Activated CD4-positive, alpha-beta T cell treated with anti-CD3 and anti-CD28 coated beads, Interleukin-2, amount 50 U/mL, for 1 hour (primary cell): ENCODE measurements at regions not wholly inside any gene's neighbourhood (a gene's known extent, or its start where the extent isn't known, plus 50 kb on each side); places are given as distances from the start of the nearest gene placed in this dataset.

ENCODE experiments used
- DNase-seq: peaks from one replicate; pipeline ENCODE4 v3.0.0-alpha.2; 2020

DNA sequence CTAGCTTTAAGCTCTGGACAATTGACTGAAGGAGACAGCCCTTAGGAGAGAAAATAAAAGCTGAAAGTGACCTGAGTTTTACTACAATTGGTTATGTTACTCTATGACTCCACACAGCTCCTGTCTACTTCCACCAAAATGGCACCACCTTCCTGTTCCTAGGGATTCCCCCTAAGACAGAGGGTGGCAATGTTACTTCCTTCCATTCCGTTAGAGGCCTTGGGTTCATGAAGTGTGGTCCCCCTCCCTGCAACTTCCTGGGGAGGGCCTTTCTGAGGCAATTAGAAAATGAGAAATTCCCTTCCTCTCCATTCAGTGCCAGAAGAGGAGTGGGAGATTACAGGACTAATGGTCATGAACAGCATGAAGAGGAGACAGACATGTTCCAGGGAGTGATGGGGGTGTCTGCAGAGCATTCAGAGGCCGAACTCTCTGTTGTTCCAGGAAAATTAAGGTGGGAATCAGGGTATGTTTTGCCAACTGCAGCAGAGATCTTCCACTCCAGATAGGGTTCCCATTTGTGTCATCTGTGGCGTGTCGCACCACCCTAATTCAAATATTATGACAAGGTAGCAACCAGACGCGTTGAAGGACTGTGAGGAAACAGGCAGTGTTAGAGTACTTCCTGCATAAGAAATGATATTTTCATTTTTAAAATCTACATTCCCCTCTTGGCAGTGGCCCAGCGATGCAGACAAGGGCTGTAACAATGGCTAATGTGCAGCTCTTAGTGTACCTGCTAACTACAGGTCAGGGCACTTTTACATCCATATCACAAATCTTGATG, 53.1 kb upstream of the TRIM67 start:
- no peak for DNase-seq

DNA sequence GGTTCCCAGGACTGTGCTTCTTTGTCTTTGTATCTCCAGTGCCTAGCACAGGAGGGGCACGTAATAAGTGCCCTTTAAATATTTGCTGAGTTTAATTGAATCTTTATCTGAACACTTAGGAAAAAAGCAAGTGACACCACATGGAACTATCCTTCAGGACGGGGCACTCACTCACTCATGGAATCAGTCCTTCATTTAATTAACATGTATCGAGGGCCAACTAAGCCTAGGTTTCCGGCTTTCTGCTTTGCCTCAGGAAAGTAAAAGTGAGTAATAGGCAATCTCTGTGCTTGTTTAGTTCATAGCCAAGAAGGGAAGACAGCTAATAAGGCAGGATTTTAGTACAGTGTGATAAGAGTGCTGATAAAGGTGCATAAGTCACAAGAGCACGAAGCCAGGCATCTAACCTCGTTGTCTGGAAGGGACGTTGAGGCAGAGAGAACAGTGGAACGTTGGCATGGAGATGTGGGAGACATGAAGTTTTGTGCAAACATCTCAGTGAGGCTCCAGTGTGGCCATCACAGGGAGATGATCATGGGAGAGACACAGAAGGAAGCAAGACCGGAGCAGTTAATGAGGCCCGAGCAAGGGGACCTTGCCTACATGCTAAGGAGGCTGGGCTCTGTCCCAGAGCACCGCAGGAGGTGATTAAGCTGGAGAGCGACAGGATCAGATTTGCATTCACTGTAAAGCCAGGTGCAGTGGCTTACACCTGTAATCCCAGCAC, 54.1 kb upstream of the TRIM67 start:
- no peak for DNase-seq

DNA sequence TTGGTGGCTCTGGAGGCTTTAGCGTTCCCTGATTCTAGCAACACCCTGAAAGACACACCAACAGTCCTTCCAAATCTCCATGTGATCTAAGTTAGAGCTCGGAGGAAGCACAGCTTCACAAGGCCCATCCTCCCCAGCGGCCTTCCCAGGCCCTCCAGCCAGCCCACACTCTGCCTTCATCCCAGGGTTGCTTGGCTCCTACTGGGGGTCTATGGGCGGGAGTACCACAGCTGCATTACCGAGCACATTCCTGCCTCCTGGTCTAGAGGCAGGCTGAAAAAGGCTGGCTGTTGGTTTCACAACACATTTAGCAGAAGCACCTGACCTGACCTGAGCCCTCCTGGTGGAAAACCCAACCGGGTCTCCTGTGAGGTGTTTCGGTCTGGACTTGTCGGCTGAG, 54.7 kb upstream of the TRIM67 start:
- no peak for DNase-seq

DNA sequence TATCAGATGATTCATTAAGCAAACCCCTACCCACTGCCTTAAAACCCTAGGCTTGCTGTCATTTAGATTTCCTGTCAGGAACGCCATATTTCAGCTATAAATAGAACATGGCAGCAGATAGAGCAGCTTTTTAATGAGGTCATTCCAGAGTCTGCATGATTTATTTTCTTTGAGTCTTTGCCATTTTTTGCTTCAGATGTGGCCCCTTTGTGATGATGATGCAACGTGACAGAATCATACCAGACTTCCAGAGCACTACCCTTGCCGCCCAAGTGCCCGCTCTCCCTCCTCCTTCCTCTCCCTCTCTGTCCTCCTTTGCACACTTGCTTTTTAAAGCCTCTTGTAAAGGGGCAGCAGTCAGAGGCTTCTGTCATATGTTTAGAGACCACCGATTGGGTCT, 55.5 kb upstream of the TRIM67 start:
- no peak for DNase-seq

DNA sequence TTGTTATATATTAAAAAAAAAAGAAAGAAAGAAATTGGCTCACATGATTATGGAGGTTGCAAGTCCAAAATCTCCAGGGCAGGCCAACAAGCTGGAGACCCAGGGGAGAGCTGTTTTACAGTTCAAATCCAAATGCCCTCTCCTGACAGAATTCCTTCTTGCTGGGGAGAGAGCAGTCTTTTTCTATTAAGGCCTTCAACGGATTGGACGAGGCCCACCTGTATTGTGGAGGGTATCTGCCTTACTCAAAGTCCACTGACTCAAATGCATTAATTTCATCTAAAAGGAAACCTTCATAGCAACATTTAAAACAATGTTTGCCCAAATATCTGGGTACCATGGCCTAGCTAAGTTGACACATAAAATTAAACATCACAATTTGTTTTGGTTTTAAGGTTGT, 56.9 kb upstream of the TRIM67 start:
- DNase-seq, result no peak

DNA sequence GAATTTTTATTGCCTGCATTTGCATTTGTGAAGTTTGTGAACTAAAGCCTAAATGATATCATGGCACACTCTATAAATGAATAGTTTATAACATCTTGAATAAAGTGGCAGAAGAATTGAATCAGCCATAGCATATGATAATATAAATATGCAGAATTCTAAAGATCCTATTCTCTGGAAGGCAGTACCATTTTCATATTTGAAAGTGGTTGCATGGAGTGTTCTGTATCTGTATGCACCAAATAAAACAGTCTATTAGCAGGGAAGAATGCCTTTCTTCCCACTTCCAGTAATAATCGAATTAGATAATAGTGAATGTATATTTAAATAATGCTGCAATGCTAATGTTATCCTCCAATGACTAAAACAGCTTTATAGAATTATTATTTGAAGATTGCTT, 57.9 kb upstream of the TRIM67 start:
- DNase-seq, result no peak

DNA sequence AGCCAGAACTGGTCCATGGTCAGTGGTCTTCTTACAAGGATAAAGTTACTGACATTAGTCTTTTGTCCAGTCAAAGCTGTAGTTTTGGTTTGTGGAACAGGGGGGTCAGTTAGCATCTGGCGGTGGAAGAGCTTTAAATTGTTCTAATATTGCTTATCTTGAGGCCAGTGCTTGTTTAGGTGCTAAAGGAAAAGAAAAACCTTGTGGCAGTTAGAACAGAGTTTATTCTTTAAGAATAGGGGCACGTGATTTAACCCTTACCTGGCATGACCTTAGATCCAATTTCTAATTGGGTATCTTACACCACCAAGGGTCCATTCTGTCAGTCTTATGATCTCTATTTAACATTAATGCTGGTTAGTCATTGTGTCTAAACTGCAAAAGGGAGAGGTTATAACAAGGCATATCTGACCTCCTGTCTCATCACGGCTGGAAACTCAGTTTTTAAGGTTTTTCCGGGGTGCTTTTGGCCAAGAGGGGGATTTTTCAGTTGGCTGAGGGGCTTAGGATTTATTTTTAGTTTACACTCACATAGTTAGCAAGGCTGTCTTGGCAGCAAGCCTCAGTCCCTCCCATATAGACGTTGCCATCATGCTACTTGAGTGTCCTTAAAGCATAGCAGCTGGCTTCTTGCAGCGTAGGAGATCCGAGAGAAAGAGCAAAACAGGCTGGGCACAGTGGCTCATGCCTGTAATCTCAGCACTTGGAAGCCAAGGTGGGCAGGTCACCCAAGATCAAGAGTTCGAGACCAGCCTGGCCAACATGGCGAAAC, 60.1 kb upstream of the FAM89A start:
- no peak for DNase-seq

DNA sequence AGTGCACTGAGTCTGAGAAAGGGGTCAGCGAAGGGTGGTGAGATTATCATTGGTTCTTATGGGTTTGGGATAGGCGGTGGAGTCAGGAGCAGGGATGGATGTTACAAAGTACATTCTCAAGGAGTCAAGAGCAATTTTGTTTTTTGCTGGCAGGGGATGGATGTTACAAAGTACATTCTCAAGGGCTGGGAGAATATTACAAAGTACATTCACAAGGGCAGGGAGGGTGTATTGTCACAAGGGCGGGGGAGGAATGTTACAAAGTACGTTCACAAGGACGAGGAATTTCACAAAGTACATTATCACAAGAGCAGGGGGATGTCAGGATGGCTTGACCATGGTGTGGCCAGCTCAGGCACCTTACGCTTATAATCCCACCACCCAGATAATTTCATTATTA, 59.3 kb upstream of the FAM89A start:
- no peak for DNase-seq

DNA sequence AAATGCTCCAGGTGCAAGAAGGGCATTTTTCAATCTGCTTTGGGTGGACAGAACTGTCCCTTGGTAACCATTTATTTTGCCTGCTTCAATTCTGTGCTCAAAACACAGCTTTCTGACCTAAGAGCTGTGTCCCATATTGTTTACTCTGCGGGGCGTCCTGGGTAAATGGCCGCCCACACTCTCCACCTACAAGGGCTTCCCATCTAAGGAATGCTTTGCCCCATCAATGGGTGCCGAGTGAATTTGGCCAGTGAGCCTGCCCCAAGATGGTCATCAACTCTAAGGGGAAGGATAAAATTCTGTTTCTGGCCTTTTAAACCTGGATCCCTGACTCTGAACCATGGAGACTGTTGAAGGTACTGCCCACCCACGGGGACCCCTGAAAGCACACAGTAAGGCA, 55.5 kb upstream of the FAM89A start:
- no peak for DNase-seq

DNA sequence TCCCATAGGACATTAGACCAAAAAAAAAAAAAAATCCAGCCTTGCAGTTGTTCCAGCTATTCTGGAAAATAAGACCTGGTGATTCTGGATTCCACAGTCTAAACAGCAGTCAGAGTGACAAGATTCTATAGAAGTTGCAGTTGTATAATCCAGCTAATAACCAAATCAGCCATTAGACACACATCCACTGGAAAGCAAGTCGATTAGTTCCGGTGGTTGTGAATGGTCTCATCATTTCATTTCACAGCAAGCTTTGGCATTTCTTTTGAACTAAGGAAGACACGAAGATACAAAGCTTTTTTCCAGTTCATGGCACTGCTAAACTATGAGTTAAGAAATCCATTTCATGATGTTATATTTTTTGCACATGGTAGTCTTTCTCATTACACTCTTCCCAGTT, 54.4 kb upstream of the FAM89A start:
- DNase-seq, result no peak

DNA sequence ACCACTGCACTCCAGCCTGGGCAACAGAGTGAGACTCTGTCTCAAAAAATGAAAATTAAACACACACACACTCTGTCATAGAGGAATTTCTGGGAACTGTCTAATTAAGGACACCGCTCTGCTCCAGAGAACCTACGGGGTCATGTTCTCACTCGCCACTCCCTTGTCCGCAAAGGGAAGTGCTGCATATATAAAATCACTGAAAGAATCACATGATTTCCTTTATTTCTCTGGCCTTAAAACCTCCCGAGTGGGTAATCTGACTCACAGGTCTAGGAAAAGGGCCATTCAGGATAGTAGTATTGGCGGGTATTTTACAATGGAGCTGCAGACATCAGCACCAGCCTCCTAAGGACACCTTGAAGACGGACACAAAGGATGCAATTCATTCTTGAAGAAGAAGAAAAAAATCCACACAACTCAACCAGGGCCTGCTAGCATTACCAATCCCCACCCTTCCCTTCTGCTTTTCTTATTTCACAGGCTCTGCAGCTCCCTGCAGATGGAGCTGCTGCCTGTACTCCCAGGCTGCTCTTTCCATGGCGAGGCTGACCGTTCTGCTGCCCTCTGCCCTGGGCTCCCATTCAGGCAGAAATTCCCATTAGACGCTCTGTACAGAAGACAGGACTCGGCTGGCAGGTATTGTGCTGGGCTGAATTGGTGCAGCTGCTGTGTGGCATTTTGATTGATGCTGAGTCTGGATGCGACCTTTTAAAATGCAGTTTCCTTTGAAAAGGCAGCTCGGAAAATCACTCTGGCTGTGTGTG, 53.3 kb upstream of the FAM89A start:
- DNase-seq, result no peak

DNA sequence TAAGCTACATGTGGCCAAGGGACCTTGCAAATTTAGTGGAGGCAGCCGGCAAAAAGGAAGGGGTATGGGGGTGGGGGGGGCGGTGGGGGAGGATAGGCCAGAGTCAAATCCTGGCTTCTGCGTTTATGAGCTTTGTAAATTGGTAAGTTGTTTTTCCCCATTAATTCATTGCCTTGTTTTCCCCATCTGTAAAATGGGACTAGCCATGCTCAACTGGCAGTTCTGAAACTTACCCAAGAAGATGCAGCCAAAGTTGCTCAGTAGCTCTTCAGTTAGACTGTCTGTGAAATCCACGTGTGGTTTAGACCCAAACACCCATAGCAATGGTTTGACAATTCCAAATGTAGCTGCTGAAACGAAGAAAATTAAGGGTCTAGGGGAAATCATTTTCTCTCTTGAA, 52.3 kb upstream of the FAM89A start:
- no peak for DNase-seq

DNA sequence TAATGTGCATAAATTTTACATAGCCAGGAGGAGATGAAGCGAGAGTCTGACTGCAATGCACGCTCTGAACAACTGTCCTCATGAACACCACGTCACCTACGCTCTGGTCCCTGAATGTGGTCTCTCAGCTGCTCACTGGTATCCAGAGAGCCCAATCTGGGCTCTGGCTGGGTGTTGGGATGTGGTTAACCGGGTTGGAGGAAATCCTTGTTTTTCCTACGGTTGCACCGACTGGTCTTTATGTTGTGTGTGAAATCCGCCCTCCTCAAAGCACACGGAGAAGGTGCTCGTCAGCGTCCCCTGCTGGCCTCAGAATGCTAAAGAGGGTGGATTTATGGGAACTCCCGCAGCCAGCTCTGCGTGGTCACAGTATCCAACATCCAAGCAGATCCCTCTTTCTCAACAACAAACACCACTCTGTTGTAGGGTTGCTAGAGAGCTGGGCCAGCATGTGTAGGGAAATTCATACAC, 51.8 kb upstream of the FAM89A start:
- DNase-seq, result peak; percentile 39

DNA sequence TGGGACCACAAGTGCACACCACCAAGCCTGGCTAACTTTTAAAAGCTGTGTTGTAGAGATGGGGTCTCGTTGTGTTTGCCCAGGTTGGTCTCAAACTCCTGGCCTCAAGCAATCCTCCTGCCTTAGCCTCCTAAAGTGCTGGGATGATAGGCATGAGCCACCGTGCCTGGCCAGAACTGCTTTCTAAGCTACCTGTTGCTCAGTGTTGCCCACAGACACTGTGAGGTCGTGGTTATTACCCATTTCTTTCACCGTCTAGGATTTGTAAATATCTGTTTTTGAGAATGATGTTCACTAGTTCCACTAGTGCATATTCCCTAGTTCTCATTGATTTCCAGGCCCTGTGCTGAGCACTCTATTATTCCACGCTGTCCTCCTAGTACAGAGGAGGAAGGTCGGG, 51.4 kb upstream of the FAM89A start:
- no peak for DNase-seq
